ENCODE measurements at regions not wholly inside any gene's neighbourhood (a gene's known extent, or its start where the extent isn't known, plus 50 kb on each side); places are given as distances from the start of the nearest gene placed in this dataset.

- no peak for TF ChIP-seq CTCF (conservative IDR thresholded peaks at IDR 0.05; ENCODE audit: control insufficient read depth, insufficient read depth, low read depth, low read length)
- no peak for DNase-seq (ENCODE audit: low read depth)
These were observed 148.9 kb upstream of the CDK1 start for GRCh38 chr10:60629332-60629731.

GRCh38 chr10:60627778-60628748, 150.2 kb upstream of the CDK1 start:
- DNase-seq (ENCODE audit: low read depth), result no peak
- no peak for TF ChIP-seq CTCF (conservative IDR thresholded peaks at IDR 0.05; ENCODE audit: control insufficient read depth, insufficient read depth, low read depth, low read length)
- no peak overlapping the region for H3K4me3 ChIP-seq (ENCODE audit: control insufficient read depth, low read depth, low read length)

More at GRCh38 chr10:60629332-60629731, 148.9 kb upstream of the CDK1 start:
- H3K4me3 ChIP-seq (ENCODE audit: control insufficient read depth, low read depth, low read length), result no peak overlapping the region

- TF ChIP-seq CTCF (conservative IDR thresholded peaks at IDR 0.05; ENCODE audit: control insufficient read depth, insufficient read depth, low read depth, low read length), result no peak
These were observed 152.2 kb upstream of the CDK1 start for GRCh38 chr10:60626037-60626436.

GRCh38 chr10:60623627-60624026, 154.7 kb upstream of the CDK1 start:
- no peak for DNase-seq (ENCODE audit: low read depth)
- no peak overlapping the region for H3K4me3 ChIP-seq (ENCODE audit: control insufficient read depth, low read depth, low read length)
- TF ChIP-seq CTCF (conservative IDR thresholded peaks at IDR 0.05; ENCODE audit: control insufficient read depth, insufficient read depth, low read depth, low read length), result no peak

More at GRCh38 chr10:60626037-60626436, 152.2 kb upstream of the CDK1 start:
- H3K4me3 ChIP-seq (ENCODE audit: control insufficient read depth, low read depth, low read length), result no peak overlapping the region
- no peak for DNase-seq (ENCODE audit: low read depth)

GRCh38 chr10:60621018-60621417, 157.3 kb upstream of the CDK1 start:
- no peak for TF ChIP-seq CTCF (conservative IDR thresholded peaks at IDR 0.05; ENCODE audit: control insufficient read depth, insufficient read depth, low read depth, low read length)
- H3K4me3 ChIP-seq (ENCODE audit: control insufficient read depth, low read depth, low read length), result no peak overlapping the region
- DNase-seq (ENCODE audit: low read depth), result no peak

- no peak for DNase-seq (ENCODE audit: low read depth)
- no peak overlapping the region for H3K4me3 ChIP-seq (ENCODE audit: control insufficient read depth, low read depth, low read length)
- TF ChIP-seq CTCF (conservative IDR thresholded peaks at IDR 0.05; ENCODE audit: control insufficient read depth, insufficient read depth, low read depth, low read length), result no peak
These were observed 159.4 kb upstream of the CDK1 start for GRCh38 chr10:60618861-60619260.
